ENCODE measurements at regions not wholly inside any gene's neighbourhood (a gene's known extent, or its start where the extent isn't known, plus 50 kb on each side); places are given as distances from the start of the nearest gene placed in this dataset.

DNA sequence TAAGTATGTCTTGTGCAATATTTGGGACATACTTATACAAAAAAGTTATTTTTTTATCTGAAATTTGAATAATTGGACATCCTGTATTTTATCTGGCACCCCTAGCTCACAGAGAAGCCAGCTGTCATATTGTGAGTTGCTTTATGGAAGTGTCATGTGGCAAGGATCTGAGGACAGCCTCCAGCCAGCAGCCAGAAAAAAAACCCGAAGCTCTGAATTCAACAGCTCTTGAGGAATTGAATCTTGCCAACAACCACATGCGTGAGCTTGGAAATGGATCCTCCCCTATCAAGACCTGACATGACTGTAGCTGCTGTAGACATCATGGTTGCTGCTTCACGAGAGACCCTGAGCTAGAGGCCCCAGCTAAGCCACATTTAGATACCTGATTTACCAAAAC is 187.2 kb upstream of the SHISA6 start:
- ATAC-seq (ENCODE audit: low FRiP score) (no peak), DNase-seq (no peak)
- H3K36me3 ChIP-seq (ENCODE audit: control insufficient read depth in 1 of 2, insufficient read depth in 2 of 2, low read length in 1 of 2) = no peaks in the 10 kb centered on the region
- H3K27me3 ChIP-seq (ENCODE audit: control insufficient read depth in 1 of 2, insufficient read depth in 2 of 2, low read length in 1 of 2) = no peaks in the 10 kb centered on the region
- H3K9me3 ChIP-seq (ENCODE audit: control insufficient read depth, low read length) = no peaks in the 10 kb centered on the region
- no peaks in the 10 kb centered on the region for H3K4me1 ChIP-seq (ENCODE audit: control insufficient read depth in 1 of 2, insufficient read depth in 2 of 2, low read length in 2 of 2)
- no peak overlapping the region for H3K27ac ChIP-seq (ENCODE audit: low read depth in 1 of 2, low read length in 2 of 2)
- no peak overlapping the region for H3K4me3 ChIP-seq (ENCODE audit: low read length in 2 of 2)
- intact Hi-C loops (cut with DNase I) = loop anchor here in 1 of 2 donors (10.0 kb wide), 1 partner anchor 51 kb away; no protein-coding TSS in a partner anchor
- WGBS, 2 donors = 73 to 79% methylated on average over 3 of the region's 3 CpGs

DNA sequence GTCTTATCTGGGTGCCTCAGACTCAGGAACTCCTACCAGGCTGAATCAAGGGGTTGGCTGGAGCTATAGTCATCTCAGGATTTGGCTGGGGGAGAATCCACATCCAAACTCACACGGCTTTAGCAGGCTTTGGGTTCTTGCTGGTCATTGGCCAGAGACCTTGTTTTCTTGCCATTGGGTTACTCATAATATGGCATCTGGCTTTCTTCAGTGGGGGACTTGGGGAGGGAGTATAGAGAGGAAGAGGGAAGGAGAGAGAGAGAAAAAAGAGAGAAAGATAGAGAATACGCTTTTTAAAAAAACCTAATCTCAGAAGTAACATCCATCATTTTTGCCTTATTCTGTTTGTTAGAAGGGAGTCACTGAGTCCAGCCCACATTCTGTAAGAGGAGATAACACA is 191.5 kb upstream of the SHISA6 start:
- Histone ChIP-seq H3K4me1 (ENCODE audit: control insufficient read depth in 1 of 2, insufficient read depth in 2 of 2, low read length in 2 of 2) (no peaks in the 10 kb centered on the region), H3K27me3 (ENCODE audit: control insufficient read depth in 1 of 2, insufficient read depth in 2 of 2, low read length in 1 of 2) (no peaks in the 10 kb centered on the region), H3K9me3 (ENCODE audit: control insufficient read depth, low read length) (no peaks in the 10 kb centered on the region), H3K4me3 (ENCODE audit: low read length in 2 of 2) (no peak overlapping the region), H3K27ac (ENCODE audit: low read depth in 1 of 2, low read length in 2 of 2) (no peak overlapping the region), H3K36me3 (ENCODE audit: control insufficient read depth in 1 of 2, insufficient read depth in 2 of 2, low read length in 1 of 2) (no peaks in the 10 kb centered on the region)
- WGBS, 2 donors = 53 to 61% methylated on average over 2 of the region's 2 CpGs
- ATAC-seq (ENCODE audit: low FRiP score) (no peak), DNase-seq (no peak)
- intact Hi-C loops (cut with DNase I) = loop anchor here in 1 of 2 donors (10.0 kb wide), 1 partner anchor 55 kb away; no protein-coding TSS in a partner anchor

DNA sequence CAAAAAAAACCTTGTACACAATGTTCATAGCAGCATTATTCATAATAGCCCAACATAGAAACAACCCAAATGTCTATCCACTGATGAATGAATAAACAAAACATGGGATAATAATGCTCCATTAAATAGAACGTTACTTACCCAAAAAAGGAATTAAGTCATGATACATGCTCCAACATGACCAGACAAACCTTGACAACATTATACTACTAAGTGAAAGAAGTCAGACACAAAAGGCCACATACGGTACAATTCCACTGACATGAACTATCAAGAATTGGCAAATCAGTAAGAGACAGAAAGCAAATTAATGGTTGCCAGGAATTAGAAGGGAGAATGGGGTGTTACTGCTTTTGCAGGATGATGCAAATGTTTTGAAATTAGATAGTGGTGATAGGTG is 193.8 kb upstream of the SHISA6 start:
- Histone ChIP-seq H3K36me3 (ENCODE audit: control insufficient read depth in 1 of 2, insufficient read depth in 2 of 2, low read length in 1 of 2) (no peaks in the 10 kb centered on the region), H3K4me1 (ENCODE audit: control insufficient read depth in 1 of 2, insufficient read depth in 2 of 2, low read length in 2 of 2) (no peaks in the 10 kb centered on the region), H3K9me3 (ENCODE audit: control insufficient read depth, low read length) (no peaks in the 10 kb centered on the region), H3K27me3 (ENCODE audit: control insufficient read depth in 1 of 2, insufficient read depth in 2 of 2, low read length in 1 of 2) (no peaks in the 10 kb centered on the region), H3K4me3 (ENCODE audit: low read length in 2 of 2) (no peak overlapping the region), H3K27ac (ENCODE audit: low read depth in 1 of 2, low read length in 2 of 2) (no peak overlapping the region)
- WGBS, 2 donors = 85 to 89% methylated on average over 2 of the region's 2 CpGs
- ATAC-seq (ENCODE audit: low FRiP score) = no peak
- no peak for DNase-seq
- intact Hi-C loops (cut with DNase I) = loop anchor here in 1 of 2 donors (10.0 kb wide), 1 partner anchor 52 kb away; no protein-coding TSS in a partner anchor

DNA sequence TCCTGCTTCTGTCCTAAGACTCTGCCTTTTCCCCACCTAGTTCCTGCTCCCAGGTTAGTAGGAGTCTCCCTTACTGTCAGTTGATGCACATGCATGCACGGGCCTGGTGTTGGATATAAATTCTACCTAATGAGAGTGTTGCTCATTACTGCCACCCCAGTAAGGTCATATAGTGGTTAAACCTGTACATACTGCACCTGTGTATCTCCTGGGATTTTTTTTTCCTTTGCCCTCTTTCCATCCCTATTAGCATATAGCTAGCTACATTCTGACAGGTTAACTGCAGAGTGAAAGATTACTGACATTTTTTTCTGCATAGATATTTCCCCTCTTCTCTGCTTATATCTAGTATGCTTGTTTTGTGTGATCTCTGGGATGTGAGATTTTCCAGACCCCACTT is 201.5 kb upstream of the PIRT start:
- DNase-seq (no peak), ATAC-seq (ENCODE audit: low FRiP score) (no peak)
- no peak overlapping the region for H3K4me3 ChIP-seq (ENCODE audit: low read length in 2 of 2)
- H3K4me1 ChIP-seq (ENCODE audit: control insufficient read depth in 1 of 2, insufficient read depth in 2 of 2, low read length in 2 of 2) = no peaks in the 10 kb centered on the region
- no peaks in the 10 kb centered on the region for H3K9me3 ChIP-seq (ENCODE audit: control insufficient read depth, low read length)
- WGBS, 2 donors = 67 to 73% methylated on average over 1 of the region's 1 CpG
- H3K27ac ChIP-seq (ENCODE audit: low read depth in 1 of 2, low read length in 2 of 2) = no peak overlapping the region
- no peaks in the 10 kb centered on the region for H3K27me3 ChIP-seq (ENCODE audit: control insufficient read depth in 1 of 2, insufficient read depth in 2 of 2, low read length in 1 of 2)
- no peaks in the 10 kb centered on the region for H3K36me3 ChIP-seq (ENCODE audit: control insufficient read depth in 1 of 2, insufficient read depth in 2 of 2, low read length in 1 of 2)
- intact Hi-C loops (cut with DNase I) = loop anchor here in 1 of 2 donors (10.0 kb wide), 1 partner anchor 85 kb away; no protein-coding TSS in a partner anchor

DNA sequence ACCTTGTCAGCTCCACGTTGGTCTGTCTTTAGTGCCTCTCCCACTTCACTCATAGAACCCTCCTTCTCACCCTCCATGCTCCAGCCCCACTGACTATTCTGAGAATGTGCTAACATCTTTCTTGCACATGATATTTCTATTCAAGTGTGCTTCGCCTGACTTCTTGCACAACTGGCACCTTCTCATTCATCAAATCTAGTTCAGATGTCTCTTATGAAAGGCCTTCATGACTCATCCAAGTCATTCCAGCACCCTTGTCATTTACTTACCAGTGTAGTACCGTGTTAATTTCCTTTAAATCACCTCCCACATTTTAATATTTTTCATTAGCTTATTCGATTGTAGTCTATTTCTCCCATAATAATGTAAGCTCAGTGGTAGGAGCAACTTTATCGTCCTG is 197.8 kb upstream of the PIRT start:
- H3K36me3 ChIP-seq (ENCODE audit: control insufficient read depth in 1 of 2, insufficient read depth in 2 of 2, low read length in 1 of 2) = no peaks in the 10 kb centered on the region
- no peak for ATAC-seq (ENCODE audit: low FRiP score)
- no peaks in the 10 kb centered on the region for H3K4me1 ChIP-seq (ENCODE audit: control insufficient read depth in 1 of 2, insufficient read depth in 2 of 2, low read length in 2 of 2)
- peaks cover 4% of the 10 kb centered on the region for H3K9me3 ChIP-seq (ENCODE audit: control insufficient read depth, low read length)
- no peak overlapping the region for H3K27ac ChIP-seq (ENCODE audit: low read depth in 1 of 2, low read length in 2 of 2)
- no peak for DNase-seq
- intact Hi-C loops (cut with DNase I) = loop anchor here in 1 of 2 donors (10.0 kb wide), 1 partner anchor 89 kb away; no protein-coding TSS in a partner anchor
- no peaks in the 10 kb centered on the region for H3K27me3 ChIP-seq (ENCODE audit: control insufficient read depth in 1 of 2, insufficient read depth in 2 of 2, low read length in 1 of 2)
- H3K4me3 ChIP-seq (ENCODE audit: low read length in 2 of 2) = no peak overlapping the region
- WGBS, 2 donors = 59 to 66% methylated on average over 5 of the region's 5 CpGs

DNA sequence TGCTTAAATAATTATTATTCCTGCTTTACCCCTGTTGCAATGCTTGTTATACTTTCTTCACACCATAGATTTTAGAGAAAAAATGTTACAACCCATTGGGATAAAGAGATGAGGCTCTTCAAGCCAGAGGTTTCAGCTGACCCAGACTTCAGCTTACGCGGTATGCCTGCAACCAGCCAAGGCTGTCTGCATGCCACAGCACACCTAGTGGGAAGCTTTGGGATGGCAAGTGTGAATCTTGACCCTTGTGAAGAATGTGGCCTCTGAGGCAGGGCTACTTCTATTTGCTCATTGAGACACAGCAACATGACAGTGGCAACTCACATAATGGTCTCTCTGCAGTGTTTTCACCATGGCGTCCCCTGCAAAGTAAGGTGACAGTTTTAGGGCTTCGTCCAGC is 193.9 kb upstream of the PIRT start:
- ATAC-seq (ENCODE audit: low FRiP score) (no peak), DNase-seq (no peak)
- Histone ChIP-seq H3K27ac (ENCODE audit: low read depth in 1 of 2, low read length in 2 of 2) (no peak overlapping the region), H3K36me3 (ENCODE audit: control insufficient read depth in 1 of 2, insufficient read depth in 2 of 2, low read length in 1 of 2) (no peaks in the 10 kb centered on the region), H3K27me3 (ENCODE audit: control insufficient read depth in 1 of 2, insufficient read depth in 2 of 2, low read length in 1 of 2) (no peaks in the 10 kb centered on the region), H3K4me3 (ENCODE audit: low read length in 2 of 2) (no peak overlapping the region), H3K9me3 (ENCODE audit: control insufficient read depth, low read length) (peaks cover 4% of the 10 kb centered on the region), H3K4me1 (ENCODE audit: control insufficient read depth in 1 of 2, insufficient read depth in 2 of 2, low read length in 2 of 2) (no peaks in the 10 kb centered on the region)
- intact Hi-C loops (cut with DNase I) = loop anchor here in 1 of 2 donors (10.0 kb wide), 1 partner anchor 93 kb away; no protein-coding TSS in a partner anchor
- WGBS, 2 donors = 76 to 82% methylated on average over 4 of the region's 4 CpGs

DNA sequence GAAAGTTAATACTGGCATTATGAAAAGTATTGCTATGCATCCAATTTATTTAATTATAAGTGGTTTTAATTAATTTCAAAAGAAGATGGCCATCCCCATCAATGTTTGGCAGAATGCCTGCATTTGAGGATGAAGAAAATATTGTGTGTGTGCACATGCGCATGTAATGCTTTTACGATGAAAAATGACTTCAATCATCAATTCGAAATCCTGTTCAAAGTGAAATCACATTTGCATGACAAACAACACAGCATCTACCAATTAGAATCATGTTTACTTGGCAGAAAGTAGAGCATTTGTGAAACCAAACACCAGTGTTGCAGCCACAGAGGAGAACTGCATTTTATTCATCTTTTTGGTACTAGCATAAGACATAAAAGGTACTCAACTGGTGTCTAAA is 191.9 kb upstream of the PIRT start:
- ATAC-seq (ENCODE audit: low FRiP score) (no peak), DNase-seq (no peak)
- no peaks in the 10 kb centered on the region for H3K36me3 ChIP-seq (ENCODE audit: control insufficient read depth in 1 of 2, insufficient read depth in 2 of 2, low read length in 1 of 2)
- H3K27me3 ChIP-seq (ENCODE audit: control insufficient read depth in 1 of 2, insufficient read depth in 2 of 2, low read length in 1 of 2) = no peaks in the 10 kb centered on the region
- no peak overlapping the region for H3K27ac ChIP-seq (ENCODE audit: low read depth in 1 of 2, low read length in 2 of 2)
- intact Hi-C loops (cut with DNase I) = loop anchor here in 1 of 2 donors (10.0 kb wide), 1 partner anchor 95 kb away; no protein-coding TSS in a partner anchor
- no peaks in the 10 kb centered on the region for H3K4me1 ChIP-seq (ENCODE audit: control insufficient read depth in 1 of 2, insufficient read depth in 2 of 2, low read length in 2 of 2)
- H3K9me3 ChIP-seq (ENCODE audit: control insufficient read depth, low read length) = peaks cover 4% of the 10 kb centered on the region
- no peak overlapping the region for H3K4me3 ChIP-seq (ENCODE audit: low read length in 2 of 2)
- WGBS, 2 donors = 81 to 83% methylated on average over 3 of the region's 3 CpGs

- 74 to 81% methylated on average over 3 of the region's 3 CpGs for WGBS, 2 donors
- no peak for DNase-seq
- Histone ChIP-seq H3K9me3 (ENCODE audit: control insufficient read depth, low read length) (peaks cover 4% of the 10 kb centered on the region), H3K27ac (ENCODE audit: low read depth in 1 of 2, low read length in 2 of 2) (no peak overlapping the region), H3K4me3 (ENCODE audit: low read length in 2 of 2) (no peak overlapping the region), H3K27me3 (ENCODE audit: control insufficient read depth in 1 of 2, insufficient read depth in 2 of 2, low read length in 1 of 2) (no peaks in the 10 kb centered on the region), H3K4me1 (ENCODE audit: control insufficient read depth in 1 of 2, insufficient read depth in 2 of 2, low read length in 2 of 2) (no peaks in the 10 kb centered on the region), H3K36me3 (ENCODE audit: control insufficient read depth in 1 of 2, insufficient read depth in 2 of 2, low read length in 1 of 2) (no peaks in the 10 kb centered on the region)
- no peak for ATAC-seq (ENCODE audit: low FRiP score)
- intact Hi-C loops (cut with DNase I) = no loop called here
Measured at GRCh38 chr17:11028349-11028748, 190.5 kb upstream of the PIRT start.

DNA sequence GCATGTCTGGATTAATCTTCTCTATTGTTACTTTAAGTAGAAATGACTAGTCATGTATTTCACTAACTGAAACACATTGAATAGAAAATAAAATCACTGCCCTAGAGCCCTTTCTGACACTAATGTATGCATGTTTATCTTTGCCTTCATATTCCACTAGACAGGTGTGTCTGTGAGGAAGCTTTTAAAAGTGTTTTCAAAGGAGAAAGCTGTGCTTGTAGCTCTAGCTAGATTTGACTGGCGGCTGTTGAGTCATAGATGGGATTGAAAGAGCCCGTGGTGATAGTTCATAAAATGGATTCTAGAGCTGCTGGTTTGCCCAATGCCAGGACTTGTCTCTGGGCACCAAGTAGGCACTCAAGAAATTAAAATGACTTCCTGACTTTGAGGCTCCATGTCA is 189.0 kb upstream of the PIRT start:
- Histone ChIP-seq H3K4me1 (ENCODE audit: control insufficient read depth in 1 of 2, insufficient read depth in 2 of 2, low read length in 2 of 2) (no peaks in the 10 kb centered on the region), H3K36me3 (ENCODE audit: control insufficient read depth in 1 of 2, insufficient read depth in 2 of 2, low read length in 1 of 2) (no peaks in the 10 kb centered on the region), H3K9me3 (ENCODE audit: control insufficient read depth, low read length) (peaks cover 1% of the 10 kb centered on the region), H3K4me3 (ENCODE audit: low read length in 2 of 2) (no peak overlapping the region), H3K27ac (ENCODE audit: low read depth in 1 of 2, low read length in 2 of 2) (no peak overlapping the region), H3K27me3 (ENCODE audit: control insufficient read depth in 1 of 2, insufficient read depth in 2 of 2, low read length in 1 of 2) (no peaks in the 10 kb centered on the region)
- no peak for ATAC-seq (ENCODE audit: low FRiP score)
- 60 to 85% methylated on average over 2 of the region's 2 CpGs for WGBS, 2 donors
- intact Hi-C loops (cut with DNase I) = no loop called here
- DNase-seq = no peak
